Ovary (tissue), 7 donors: ENCODE measurements at regions not wholly inside any gene's neighbourhood (a gene's known extent, or its start where the extent isn't known, plus 50 kb on each side); places are given as distances from the start of the nearest gene placed in this dataset.

Experiments
- DNase-seq, 5 donors: peaks; one replicate each; pipeline ENCODE4 v3.0.0-alpha.2; 2019 to 2020
- H3K27ac ChIP-seq, 2 donors: fragments of 200-600 bp; one replicate each; pipeline versions ENCODE4 v1.5.1 to v1.8.0; 2019 to 2022
- H3K27me3 ChIP-seq: fragments of 200-600 bp; one replicate; pipeline ENCODE4 v1.8.0; 2022
- H3K36me3 ChIP-seq: fragments of 200-600 bp; sonication (generic); one replicate; pipeline ENCODE4 v1.5.1; 2019
- H3K4me1 ChIP-seq: one replicate; pipeline ENCODE4 v1.8.1; 2013; ENCODE audit warnings: mild to moderate bottlenecking, moderate library complexity; ENCODE audit not compliant: insufficient read depth
- H3K4me3 ChIP-seq: fragments of 200-600 bp; sonication (generic); one replicate; pipeline ENCODE4 v1.5.1; 2017
- H3K9me3 ChIP-seq, 2 donors: fragments of 200-600 bp in 1 of 2; sonication (generic) in 1 of 2; one replicate each; pipeline versions ENCODE4 v1.5.1 to v1.8.1; 2013 to 2019; ENCODE audit warnings: mild to moderate bottlenecking in 1 of 2, moderate library complexity in 1 of 2
- EP300 ChIP-seq: sonication (generic); formaldehyde crosslinking; IDR thresholded peaks from one replicate; pipeline ENCODE4 v1.6.1; 2017; ENCODE audit warnings: antibody characterized with exemption
- POLR2A ChIP-seq: fragments of 450-650 bp; IDR thresholded peaks from one replicate; pipeline ENCODE4 v1.6.1; 2017; ENCODE audit warnings: antibody characterized with exemption, mild to moderate bottlenecking, moderate library complexity
- WGBS, 3 donors: extraction: QIAGEN DNeasy Blood & Tissue Kit in 1 of 3; methylation state at CpG; one replicate each; pipeline versions ENCODE4 v1.1.5 to v1.1.7; 2013 to 2017; 5-methylcytosine and 5-hydroxymethylcytosine counted together
- intact Hi-C, 4 donors: fragments of 100-400 bp; cut with DNase I; formaldehyde crosslinking; loops; one replicate each; pipeline versions ENCODE4 v1.11.0 to v1.15.1; 2022 to 2023
- TF ChIP-seq, protein P1 (sequence below), 3 donors: fragments of 450-650 bp in 2 of 3; fragments of 200-600 bp in 1 of 3; IDR thresholded peaks; one replicate each; pipeline versions ENCODE4 v1.5.1 to v1.8.0; 2016 to 2022; ENCODE audit warnings: antibody characterized with exemption in 3 of 3, mild to moderate bottlenecking in 1 of 3
- donor health status: DM: no; HTN: no; CAD: no; lungs with moderate emphysema.
- donor health status: DM: no; HTN: no; CAD: no.
- donor health status: Bipolar disorder and iron deficiency.
- donor health status: DM: no; HTN: no; CAD: no.
- donor health status: DM: yes; HTN: yes; CAD: no.

DNA sequence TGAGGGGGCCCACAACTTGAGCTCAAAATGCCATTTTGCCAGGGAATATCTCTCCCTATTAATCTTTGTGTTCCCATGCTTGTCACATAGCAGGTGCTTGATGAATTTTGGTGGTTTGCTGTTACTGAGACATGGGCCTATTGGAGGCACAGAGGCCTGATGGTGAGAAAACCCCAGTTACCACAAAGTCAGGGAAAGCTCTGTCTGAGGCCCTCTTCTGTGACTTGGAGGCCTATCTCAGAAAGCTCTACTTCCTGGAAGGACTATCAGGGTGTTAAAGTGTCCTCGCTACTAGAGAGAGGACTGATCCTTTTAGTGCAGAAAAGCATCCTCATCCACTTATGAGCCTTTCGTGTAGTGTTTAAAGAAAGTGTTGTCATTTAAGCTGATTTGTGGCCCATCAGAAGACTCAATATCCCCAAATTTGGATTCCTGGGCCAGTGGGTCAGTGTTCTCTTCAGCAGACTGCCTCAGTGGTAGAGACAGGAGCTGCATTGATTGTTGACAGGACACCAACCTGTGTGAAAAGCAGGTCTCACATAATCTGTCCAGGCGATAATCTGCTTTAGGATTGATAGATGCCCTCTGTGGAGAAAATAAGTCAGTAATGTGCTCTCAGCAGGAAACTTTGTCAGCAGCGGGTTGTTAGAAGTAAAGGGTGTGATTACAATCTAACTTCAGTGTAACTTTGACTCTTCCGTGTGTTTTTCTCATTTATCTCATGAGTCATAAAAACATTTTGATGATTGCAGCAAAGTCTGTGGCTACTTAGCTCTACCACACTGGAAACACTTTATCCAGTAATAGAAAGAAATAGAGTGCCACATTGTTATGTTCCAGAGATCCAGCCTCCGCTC is 121.0 kb downstream of the AKAP11 start:
- TF ChIP-seq, protein P1, sequence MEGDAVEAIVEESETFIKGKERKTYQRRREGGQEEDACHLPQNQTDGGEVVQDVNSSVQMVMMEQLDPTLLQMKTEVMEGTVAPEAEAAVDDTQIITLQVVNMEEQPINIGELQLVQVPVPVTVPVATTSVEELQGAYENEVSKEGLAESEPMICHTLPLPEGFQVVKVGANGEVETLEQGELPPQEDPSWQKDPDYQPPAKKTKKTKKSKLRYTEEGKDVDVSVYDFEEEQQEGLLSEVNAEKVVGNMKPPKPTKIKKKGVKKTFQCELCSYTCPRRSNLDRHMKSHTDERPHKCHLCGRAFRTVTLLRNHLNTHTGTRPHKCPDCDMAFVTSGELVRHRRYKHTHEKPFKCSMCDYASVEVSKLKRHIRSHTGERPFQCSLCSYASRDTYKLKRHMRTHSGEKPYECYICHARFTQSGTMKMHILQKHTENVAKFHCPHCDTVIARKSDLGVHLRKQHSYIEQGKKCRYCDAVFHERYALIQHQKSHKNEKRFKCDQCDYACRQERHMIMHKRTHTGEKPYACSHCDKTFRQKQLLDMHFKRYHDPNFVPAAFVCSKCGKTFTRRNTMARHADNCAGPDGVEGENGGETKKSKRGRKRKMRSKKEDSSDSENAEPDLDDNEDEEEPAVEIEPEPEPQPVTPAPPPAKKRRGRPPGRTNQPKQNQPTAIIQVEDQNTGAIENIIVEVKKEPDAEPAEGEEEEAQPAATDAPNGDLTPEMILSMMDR (IDR thresholded peaks at IDR 0.05), result no peak
- no peak for TF ChIP-seq POLR2A
- no peak for TF ChIP-seq EP300
- H3K9me3 ChIP-seq, result no peaks in the 10 kb centered on the region
- H3K4me3 ChIP-seq, result no peak overlapping the region
- no peaks in the 10 kb centered on the region for H3K4me1 ChIP-seq
- no peaks in the 10 kb centered on the region for H3K27me3 ChIP-seq
- intact Hi-C loops, result no loop called here
- no peaks in the 10 kb centered on the region for H3K36me3 ChIP-seq
- no peak for DNase-seq
- 84 to 89% (median 85%) methylated on average over 6 of the region's 6 CpGs for WGBS, 3 donors
- H3K27ac ChIP-seq, result no peak overlapping the region

DNA sequence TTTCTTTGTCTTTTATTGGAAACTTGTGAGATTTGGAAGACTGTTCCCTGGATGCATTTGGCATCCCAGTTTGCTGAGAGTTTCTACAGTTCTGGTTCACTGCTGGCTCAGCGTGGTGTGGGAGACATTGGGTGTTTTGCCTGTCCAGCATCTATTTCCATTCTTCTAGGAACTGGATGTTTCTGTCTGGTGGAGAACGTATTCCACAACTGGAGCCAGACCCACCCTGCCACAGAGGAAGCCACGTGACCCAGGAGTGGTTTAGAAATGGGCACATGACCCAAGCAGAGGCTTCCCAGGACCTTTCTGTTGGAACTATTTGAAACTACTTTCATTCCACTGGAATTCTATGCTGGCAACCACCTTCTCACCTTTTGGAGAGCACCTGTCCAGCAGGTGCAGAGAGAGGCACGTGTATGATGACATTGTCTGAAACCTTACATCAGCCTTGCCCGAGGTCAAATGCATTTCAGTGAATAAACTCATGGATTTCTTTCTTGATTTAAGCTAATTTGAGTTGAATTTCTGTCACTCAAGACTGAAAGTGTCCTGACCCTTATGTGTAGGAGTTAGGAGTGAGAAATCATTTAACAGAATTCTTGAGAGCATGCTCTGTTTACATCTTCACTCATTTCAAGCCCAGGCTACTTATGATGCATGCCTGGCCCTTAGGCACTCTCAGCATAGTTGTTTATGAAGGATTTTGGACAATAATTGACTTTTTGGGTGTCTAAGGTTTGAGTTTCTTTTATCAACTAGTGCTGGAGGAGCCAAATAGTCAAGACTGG is 121.8 kb downstream of the AKAP11 start:
- no peak overlapping the region for H3K4me3 ChIP-seq
- TF ChIP-seq EP300 (no peak), POLR2A (no peak)
- TF ChIP-seq, protein P1 (IDR thresholded peaks at IDR 0.05), result no peak
- intact Hi-C loops, result no loop called here
- H3K4me1 ChIP-seq, result no peaks in the 10 kb centered on the region
- 50 to 76% (median 59%) methylated on average over 5 of the region's 5 CpGs for WGBS, 3 donors
- no peaks in the 10 kb centered on the region for H3K9me3 ChIP-seq
- no peaks in the 10 kb centered on the region for H3K36me3 ChIP-seq
- no peak for DNase-seq
- no peak overlapping the region for H3K27ac ChIP-seq
- no peaks in the 10 kb centered on the region for H3K27me3 ChIP-seq

DNA sequence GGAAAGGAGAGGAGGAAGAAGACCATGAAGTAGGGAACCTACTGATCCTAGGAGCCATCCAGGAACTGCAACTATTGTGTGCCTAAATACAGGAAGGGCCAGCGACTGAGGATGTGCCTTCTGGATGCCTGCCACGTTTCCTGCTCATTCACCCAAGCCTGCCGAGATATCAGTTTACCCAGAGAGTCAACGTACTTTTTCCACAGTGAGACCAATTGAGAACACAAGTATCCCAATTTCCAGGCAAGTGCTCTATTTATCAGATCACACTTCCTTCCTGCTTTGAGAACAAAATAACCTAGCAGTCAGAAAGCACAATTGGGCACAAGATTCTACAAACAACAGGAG is 122.4 kb downstream of the AKAP11 start:
- no peak overlapping the region for H3K4me3 ChIP-seq
- H3K9me3 ChIP-seq, result no peaks in the 10 kb centered on the region
- H3K4me1 ChIP-seq, result no peaks in the 10 kb centered on the region
- H3K27me3 ChIP-seq, result no peaks in the 10 kb centered on the region
- no peak overlapping the region for H3K27ac ChIP-seq
- intact Hi-C loops, result no loop called here
- no peak for DNase-seq
- WGBS, 3 donors, result 71 to 75% (median 74%) methylated on average over 4 of the region's 4 CpGs
- no peaks in the 10 kb centered on the region for H3K36me3 ChIP-seq
- TF ChIP-seq, protein P1 (IDR thresholded peaks at IDR 0.05), result no peak
- TF ChIP-seq POLR2A (no peak), EP300 (no peak)

DNA sequence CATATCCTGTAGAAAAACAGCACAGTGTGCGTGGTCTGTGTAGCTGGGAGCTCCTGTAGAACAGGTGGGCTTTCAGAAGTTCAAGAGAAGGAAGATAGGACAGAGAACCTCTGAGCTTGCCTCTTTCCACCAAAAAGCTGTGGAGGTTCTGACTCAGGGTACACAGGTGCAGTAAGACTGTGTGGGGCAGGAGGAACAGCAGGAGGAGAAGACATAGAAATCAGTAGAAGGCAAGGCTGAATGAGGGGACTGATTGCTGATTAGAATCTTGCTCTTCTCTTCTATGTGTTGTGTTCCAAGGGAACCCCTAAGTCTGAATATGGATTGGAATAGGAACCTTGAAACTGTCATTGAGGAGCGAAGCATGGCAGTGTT is 122.7 kb downstream of the AKAP11 start:
- Histone ChIP-seq H3K36me3 (no peaks in the 10 kb centered on the region), H3K27me3 (no peaks in the 10 kb centered on the region), H3K9me3 (no peaks in the 10 kb centered on the region), H3K4me1 (no peaks in the 10 kb centered on the region), H3K27ac (no peak overlapping the region), H3K4me3 (no peak overlapping the region)
- TF ChIP-seq, protein P1 (IDR thresholded peaks at IDR 0.05), result no peak
- TF ChIP-seq POLR2A (no peak), EP300 (no peak)
- 43 to 91% (median 73%) methylated on average over 2 of the region's 2 CpGs for WGBS, 3 donors
- DNase-seq, result no peak
- intact Hi-C loops, result no loop called here
